ENCODE measurements at regions not wholly inside any gene's neighbourhood (a gene's known extent, or its start where the extent isn't known, plus 50 kb on each side); places are given as distances from the start of the nearest gene placed in this dataset.

GRCh38 chr9:115204904-115205453, 87.0 kb upstream of the TNC start:
- Histone ChIP-seq H3K27me3 (peaks cover 0 to 3% (median 0%) of the 10 kb centered on the region in 11 experiments; a peak in 1 of 22 replicates), H3K9me3 (replicated peaks in 1 of 11) (no peaks in the 10 kb centered on the region), H4K20me1 (no peaks in the 10 kb centered on the region), H3K9ac (no peak overlapping the region), H3K27ac (no peak overlapping the region), H3K4me2 (peak overlapping the region in 2 of 11 experiments; percentile 15 to 19; a peak in 4 of 22 replicates), H3K36me3 (no peaks in the 10 kb centered on the region), H3K4me1 (peaks cover 0 to 28% (median 0%) of the 10 kb centered on the region in 10 experiments; a peak in 6 of 20 replicates), H3K4me3 (no peak overlapping the region)
- TF ChIP-seq Cebpa-rat (IDR thresholded peaks at IDR 0.05), result 0 out of 22 replicates have a peak, but pooled peaks of 2 of the 11 experiments have one; percentile 12 to 21

DNA sequence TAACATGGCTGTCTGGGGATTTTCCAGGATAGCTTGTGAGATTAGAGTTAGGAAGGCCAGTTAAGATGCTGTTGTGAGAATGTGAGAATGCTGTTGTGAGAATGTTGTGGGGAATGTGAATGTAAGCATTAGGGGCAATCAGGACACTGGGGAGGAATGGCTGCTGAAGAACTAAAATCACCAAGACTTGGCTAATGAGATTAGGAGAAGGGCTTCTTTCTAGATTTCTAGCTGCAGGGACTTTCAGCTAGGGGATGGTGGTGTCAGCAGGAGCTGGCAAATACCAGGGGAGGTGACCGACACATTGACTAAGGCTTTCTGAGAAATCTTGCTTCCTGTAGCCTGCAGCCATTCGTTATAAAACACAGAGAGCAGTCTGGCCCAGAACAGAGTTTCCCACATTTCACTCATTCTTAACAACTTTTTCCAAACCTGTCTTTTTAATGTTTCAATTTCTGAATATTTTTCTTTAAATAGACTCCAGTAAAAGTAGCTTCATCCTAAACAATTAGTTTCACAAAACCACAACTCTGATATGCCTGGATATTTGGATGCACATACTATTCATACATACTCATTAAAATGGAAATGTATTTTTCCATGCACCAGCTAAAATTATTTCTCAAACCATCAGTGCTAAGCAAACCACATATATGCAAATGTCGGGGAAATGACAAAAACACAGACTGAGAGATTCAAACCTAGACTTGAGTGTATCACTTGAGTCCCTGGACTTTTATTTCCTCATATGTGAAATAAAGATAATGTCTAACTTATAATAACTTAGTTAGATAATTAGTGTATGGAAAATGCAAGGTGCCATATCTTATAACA, 89.3 kb upstream of the TNC start:
- Histone ChIP-seq H3K4me1 (peaks cover 0 to 37% (median 0%) of the 10 kb centered on the region in 10 experiments; a peak in 7 of 20 replicates), H4K20me1 (no peaks in the 10 kb centered on the region), H3K9ac (no peak overlapping the region), H3K27ac (no peak overlapping the region), H3K4me3 (no peak overlapping the region), H3K27me3 (peaks cover 0 to 3% (median 0%) of the 10 kb centered on the region in 11 experiments; a peak in 1 of 22 replicates), H3K9me3 (replicated peaks in 1 of 11) (no peaks in the 10 kb centered on the region), H3K4me2 (no peak overlapping the region), H3K36me3 (no peaks in the 10 kb centered on the region)
- TF ChIP-seq Cebpa-rat (IDR thresholded peaks at IDR 0.05), result no peak

GRCh38 chr9:115208501-115208900, 90.5 kb upstream of the TNC start:
- Histone ChIP-seq H3K4me3 (no peak overlapping the region), H3K27ac (no peak overlapping the region), H3K9ac (no peak overlapping the region), H3K4me2 (peak overlapping the region in 2 of 11 experiments; percentile 37 to 45; a peak in 4 of 22 replicates), H3K27me3 (peaks cover 0 to 3% (median 0%) of the 10 kb centered on the region in 11 experiments; a peak in 1 of 22 replicates), H3K36me3 (no peaks in the 10 kb centered on the region), H4K20me1 (no peaks in the 10 kb centered on the region), H3K4me1 (peaks cover 0 to 48% (median 2%) of the 10 kb centered on the region in 10 experiments; a peak in 8 of 20 replicates), H3K9me3 (replicated peaks in 1 of 11) (no peaks in the 10 kb centered on the region)
- no peak for TF ChIP-seq Cebpa-rat (IDR thresholded peaks at IDR 0.05)

GRCh38 chr9:115209601-115210306, 91.8 kb upstream of the TNC start:
- H3K27ac ChIP-seq, result no peak overlapping the region
- H3K4me2 ChIP-seq, result no peak overlapping the region
- H3K36me3 ChIP-seq, result no peaks in the 10 kb centered on the region
- H3K9me3 ChIP-seq (replicated peaks in 1 of 11), result no peaks in the 10 kb centered on the region
- H3K9ac ChIP-seq, result no peak overlapping the region
- peaks cover 0 to 44% (median 2%) of the 10 kb centered on the region in 10 experiments; a peak in 8 of 20 replicates for H3K4me1 ChIP-seq
- H4K20me1 ChIP-seq, result no peaks in the 10 kb centered on the region
- no peak for TF ChIP-seq Cebpa-rat (IDR thresholded peaks at IDR 0.05)
- H3K27me3 ChIP-seq, result peaks cover 0 to 13% (median 0%) of the 10 kb centered on the region in 11 experiments; a peak in 2 of 22 replicates
- no peak overlapping the region for H3K4me3 ChIP-seq

DNA sequence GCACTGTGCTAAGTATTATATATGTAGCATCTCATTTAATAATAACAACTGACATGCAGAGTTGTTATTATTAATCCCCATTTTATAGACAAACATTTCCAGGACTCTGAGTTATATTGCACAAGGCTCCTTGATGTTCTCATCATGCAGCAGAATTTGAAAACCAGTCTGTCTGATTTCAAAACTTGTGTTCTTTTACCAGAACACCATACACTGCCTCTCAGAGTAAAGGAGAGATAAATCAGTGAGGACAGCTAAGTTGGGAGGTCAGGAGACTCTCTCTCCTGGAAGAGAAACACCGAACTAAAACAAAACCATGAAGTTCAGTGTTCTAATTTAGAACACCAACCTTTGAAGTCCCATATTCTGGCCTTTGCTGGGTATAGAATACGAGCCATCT, 92.7 kb upstream of the TNC start:
- no peaks in the 10 kb centered on the region for H3K36me3 ChIP-seq
- no peak overlapping the region for H3K27ac ChIP-seq
- TF ChIP-seq Cebpa-rat (IDR thresholded peaks at IDR 0.05), result no peak
- no peak overlapping the region for H3K4me3 ChIP-seq
- no peak overlapping the region for H3K9ac ChIP-seq
- no peak overlapping the region for H3K4me2 ChIP-seq
- no peaks in the 10 kb centered on the region for H4K20me1 ChIP-seq
- peaks cover 0 to 13% (median 0%) of the 10 kb centered on the region in 11 experiments; a peak in 2 of 22 replicates for H3K27me3 ChIP-seq
- H3K9me3 ChIP-seq (replicated peaks in 1 of 11), result no peaks in the 10 kb centered on the region
- peaks cover 0 to 35% (median 2%) of the 10 kb centered on the region in 10 experiments; a peak in 7 of 20 replicates for H3K4me1 ChIP-seq

DNA sequence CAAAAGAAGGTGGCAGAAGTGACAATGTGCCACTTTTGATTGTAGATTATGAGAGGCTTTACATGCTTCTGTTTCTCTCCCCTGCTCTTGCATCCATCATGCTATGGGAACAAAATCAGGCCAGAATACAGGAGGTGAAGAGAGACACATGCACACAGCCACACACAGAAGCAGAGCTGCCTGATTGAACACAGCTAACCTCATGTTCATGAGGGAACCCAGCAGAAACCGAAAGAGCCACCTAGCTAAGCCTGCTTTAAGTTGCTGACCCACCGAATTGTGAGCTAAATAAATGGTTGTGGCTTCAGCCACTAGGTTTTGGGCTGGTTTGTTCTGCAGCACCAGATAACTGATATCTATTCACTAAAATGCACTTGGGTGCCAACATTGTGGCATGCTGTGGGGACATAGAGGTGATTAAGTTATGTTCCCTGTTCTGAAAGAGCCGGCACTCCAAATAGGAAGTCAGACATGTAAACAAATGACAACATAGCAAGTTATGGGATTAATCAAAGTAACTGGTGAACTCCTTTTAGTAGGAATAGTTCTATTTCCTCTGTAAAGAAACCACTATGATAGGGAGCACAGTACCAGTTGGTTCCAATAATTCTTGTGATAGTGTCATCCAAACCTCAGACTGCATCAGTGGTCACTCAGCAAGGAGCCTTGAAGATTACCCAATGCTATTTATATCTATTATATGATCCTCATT, 93.6 kb upstream of the TNC start:
- Histone ChIP-seq H3K27ac (no peak overlapping the region), H4K20me1 (no peaks in the 10 kb centered on the region), H3K4me2 (peak overlapping the region in 2 of 11 experiments; percentile 15 to 46; a peak in 3 of 22 replicates), H3K36me3 (no peaks in the 10 kb centered on the region), H3K27me3 (peaks cover 0 to 11% (median 0%) of the 10 kb centered on the region in 11 experiments; a peak in 2 of 22 replicates), H3K9ac (no peak overlapping the region), H3K9me3 (replicated peaks in 1 of 11) (peaks cover 0 to 4% (median 0%) of the 10 kb centered on the region in 11 experiments; a peak in 1 of 22 replicates), H3K4me3 (no peak overlapping the region), H3K4me1 (peaks cover 0 to 36% (median 2%) of the 10 kb centered on the region in 10 experiments; a peak in 8 of 20 replicates)
- TF ChIP-seq Cebpa-rat (IDR thresholded peaks at IDR 0.05), result no peak

GRCh38 chr9:115212125-115212605, 94.2 kb upstream of the TNC start:
- Histone ChIP-seq H3K4me3 (no peak overlapping the region), H3K36me3 (no peaks in the 10 kb centered on the region), H3K4me2 (peak overlapping the region in 2 of 11 experiments; percentile 43 to 46; a peak in 4 of 22 replicates)

DNA sequence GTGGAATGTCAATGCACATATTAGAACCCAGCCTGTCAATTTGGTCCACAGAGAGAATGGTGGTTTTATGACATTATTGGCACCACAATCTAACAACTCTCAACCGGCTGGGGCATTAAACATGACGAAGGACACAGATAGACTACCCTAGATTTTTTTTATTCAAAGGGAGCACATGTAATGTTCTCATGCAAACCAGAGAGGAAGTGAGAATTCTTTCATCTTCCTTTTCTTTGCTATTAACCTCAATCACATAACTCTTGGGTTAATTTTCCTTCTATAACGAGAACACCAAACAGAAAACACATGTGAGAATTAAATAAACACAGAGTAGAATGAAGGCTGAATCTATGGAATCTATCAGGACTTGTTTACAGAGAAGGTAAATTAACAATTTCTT, 94.9 kb upstream of the TNC start:
- Histone ChIP-seq H4K20me1 (no peaks in the 10 kb centered on the region), H3K27ac (no peak overlapping the region), H3K9ac (no peak overlapping the region), H3K4me1 (peaks cover 0 to 43% (median 9%) of the 10 kb centered on the region in 10 experiments; a peak in 14 of 20 replicates), H3K27me3 (peaks cover 0 to 9% (median 0%) of the 10 kb centered on the region in 11 experiments; a peak in 2 of 22 replicates), H3K9me3 (replicated peaks in 1 of 11) (peaks cover 0 to 10% (median 0%) of the 10 kb centered on the region in 11 experiments; a peak in 1 of 22 replicates), H3K4me2 (peak overlapping the region in 2 of 11 experiments; percentile 43 to 46; a peak in 6 of 22 replicates), H3K36me3 (no peaks in the 10 kb centered on the region), H3K4me3 (no peak overlapping the region)
- TF ChIP-seq Cebpa-rat (IDR thresholded peaks at IDR 0.05), result no peak

More at GRCh38 chr9:115212125-115212605, 94.2 kb upstream of the TNC start:
- H3K27me3 ChIP-seq, result peaks cover 0 to 9% (median 0%) of the 10 kb centered on the region in 11 experiments; a peak in 2 of 22 replicates
- no peak overlapping the region for H3K9ac ChIP-seq
- H3K9me3 ChIP-seq (replicated peaks in 1 of 11), result peaks cover 0 to 8% (median 0%) of the 10 kb centered on the region in 11 experiments; a peak in 1 of 22 replicates
- no peak overlapping the region for H3K27ac ChIP-seq
- peaks cover 0 to 42% (median 7%) of the 10 kb centered on the region in 10 experiments; a peak in 14 of 20 replicates for H3K4me1 ChIP-seq
- no peak for TF ChIP-seq Cebpa-rat (IDR thresholded peaks at IDR 0.05)
- no peaks in the 10 kb centered on the region for H4K20me1 ChIP-seq

All from BLaER1 treated with 17β-estradiol and CSF1 and Interleukin-3, amounts not matched to agents 10 nM and 100 nM (cell line).